T47D (cell line): ENCODE measurements at regions not wholly inside any gene's neighbourhood (a gene's known extent, or its start where the extent isn't known, plus 50 kb on each side); places are given as distances from the start of the nearest gene placed in this dataset.

Source experiments
- DNase-seq, 2 experiments: peaks; one replicate each; pipeline versions ENCODE4 v3.0.0 to v3.0.0-alpha.2; 2011 to 2012; ENCODE audit warnings: low read depth in 1 of 2, low spot score in 1 of 2
- JUND ChIP-seq: IDR thresholded peaks from 2 replicates; pipeline ENCODE4 v1.6.1; 2012; ENCODE audit warnings: low read depth
- in situ Hi-C: cut with HindIII; loops from 2 replicates; pipeline ENCODE4 v1.10.0; 2016; ENCODE audit warnings: low sequenced_read_pairs, low pct_unique_long_range_greater_than_20kb

GRCh38 chr2:19748073-19748375 lies 153.8 kb downstream of the TTC32 start:
- in situ Hi-C loops, result no loop called here
- no peak for DNase-seq
- TF ChIP-seq JUND, result no peak

DNA sequence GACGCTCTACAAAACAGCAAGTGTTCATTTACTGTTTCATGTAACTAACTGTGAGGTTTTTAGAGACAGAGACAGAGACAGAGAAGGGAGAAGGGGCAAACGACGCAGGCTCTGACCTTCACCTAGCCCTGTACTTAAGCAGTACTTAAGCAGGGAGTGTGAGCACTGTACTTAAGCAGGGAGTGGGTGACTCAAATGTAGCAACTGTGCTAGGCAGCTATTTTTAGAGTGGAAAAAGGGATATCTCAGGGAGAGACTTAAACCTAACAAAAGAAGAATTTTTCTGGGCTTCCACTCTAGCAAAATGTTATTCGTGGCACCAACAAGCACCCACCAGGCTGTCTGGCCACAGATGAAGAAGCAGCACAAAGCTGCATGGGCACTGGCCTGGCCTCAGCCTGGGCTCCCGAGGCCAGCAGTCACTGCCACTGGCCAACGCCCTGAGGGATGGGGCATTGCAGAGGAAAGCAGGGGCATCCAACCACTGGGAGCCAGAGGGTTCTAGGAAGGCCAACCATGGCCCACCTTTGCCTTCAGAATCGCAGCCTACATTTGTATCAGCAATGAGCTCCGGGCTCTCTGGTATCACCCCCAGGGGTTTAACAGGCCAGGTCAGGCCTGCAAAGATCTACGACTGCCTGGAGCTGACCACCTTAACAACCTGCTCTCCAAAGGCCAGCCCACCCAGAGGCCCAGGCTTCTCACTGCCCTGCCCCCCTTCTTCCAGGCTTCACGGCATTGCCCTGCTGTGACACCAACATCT lies 154.3 kb downstream of the TTC32 start:
- no peak for DNase-seq
- TF ChIP-seq JUND, result no peak
- in situ Hi-C loops, result no loop called here

DNA sequence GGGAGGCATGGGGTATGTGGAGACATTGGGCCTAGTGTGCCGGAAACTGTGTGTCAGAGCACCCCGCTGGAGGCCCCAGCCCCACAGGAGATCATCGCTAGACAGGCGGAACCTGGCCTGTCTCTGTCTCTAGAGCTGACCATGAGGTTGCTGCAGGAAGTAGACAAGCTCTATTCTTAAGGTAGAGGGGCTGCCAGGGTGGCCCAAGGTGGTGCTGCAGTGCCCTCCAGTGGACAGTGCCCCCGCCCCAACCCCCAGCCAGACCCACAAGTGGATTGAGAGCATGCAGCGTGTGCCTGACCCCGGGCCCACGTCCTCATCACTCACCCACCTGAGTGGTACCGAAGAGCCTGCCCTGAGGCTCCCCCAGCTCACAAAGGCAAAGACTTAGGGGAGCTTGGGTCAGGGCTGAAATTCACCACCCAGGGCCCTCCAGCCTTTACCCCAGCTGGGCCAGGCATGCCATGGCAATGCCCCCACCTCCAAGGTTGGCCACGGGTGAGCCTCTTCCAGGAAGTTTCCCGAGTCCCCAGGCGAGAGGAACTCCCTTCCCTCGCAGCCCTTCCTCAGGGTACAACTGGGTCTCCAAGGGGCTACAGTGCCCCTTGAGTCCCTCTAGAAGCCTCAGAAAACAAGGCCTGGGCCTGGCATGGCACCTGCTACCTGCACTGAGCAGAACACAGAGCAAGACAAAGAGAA lies 155.0 kb downstream of the TTC32 start:
- no peak for DNase-seq
- in situ Hi-C loops, result no loop called here
- TF ChIP-seq JUND, result no peak

- no peak for DNase-seq
- in situ Hi-C loops, result no loop called here
- TF ChIP-seq JUND, result no peak
These were observed 155.6 kb downstream of the TTC32 start for GRCh38 chr2:19746137-19746600.

DNA sequence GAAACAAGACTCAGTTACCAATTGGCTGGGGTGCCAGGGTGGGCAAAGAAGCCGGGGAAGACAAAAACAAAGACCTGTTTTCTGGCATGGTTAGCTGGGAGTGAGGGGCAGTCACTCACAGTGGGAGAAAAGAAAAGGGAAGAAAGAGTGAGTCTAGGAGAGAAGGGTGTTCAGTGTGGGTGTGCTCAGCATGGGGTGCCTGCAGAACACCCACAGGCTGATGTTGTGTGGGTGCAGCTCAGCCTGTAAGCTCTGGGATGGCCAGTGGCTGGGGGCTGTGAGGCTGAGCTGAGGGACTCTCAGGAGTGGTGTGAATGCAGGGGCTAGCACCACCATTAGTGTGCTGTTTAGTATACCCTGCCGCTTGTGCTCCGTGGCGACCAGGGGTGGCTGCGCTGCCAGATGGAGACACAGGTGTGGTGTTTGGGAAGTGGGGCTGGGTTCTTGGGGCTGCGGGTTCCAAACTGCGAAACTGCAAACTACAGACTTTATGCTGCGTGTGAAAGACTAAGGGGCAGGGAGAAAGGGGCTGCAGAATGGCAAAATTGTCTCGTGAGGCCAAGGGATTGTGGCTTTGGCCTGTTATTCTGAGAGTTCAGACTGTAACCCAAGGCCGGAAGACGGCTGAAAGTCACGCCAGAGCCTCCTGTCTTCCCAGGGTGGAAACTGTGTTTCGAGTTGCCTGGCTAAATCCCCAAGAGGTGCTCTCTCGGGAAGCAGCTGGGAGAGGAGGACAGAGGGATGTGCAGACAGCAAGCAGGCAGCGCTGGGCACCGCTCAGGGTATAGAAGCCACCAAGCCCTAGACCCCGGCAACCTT lies 156.3 kb downstream of the TTC32 start:
- no peak for DNase-seq
- in situ Hi-C loops, result no loop called here
- TF ChIP-seq JUND, result no peak

- in situ Hi-C loops, result no loop called here
- TF ChIP-seq JUND, result no peak
- no peak for DNase-seq
These were observed 157.2 kb downstream of the TTC32 start for GRCh38 chr2:19744456-19745199.

DNA sequence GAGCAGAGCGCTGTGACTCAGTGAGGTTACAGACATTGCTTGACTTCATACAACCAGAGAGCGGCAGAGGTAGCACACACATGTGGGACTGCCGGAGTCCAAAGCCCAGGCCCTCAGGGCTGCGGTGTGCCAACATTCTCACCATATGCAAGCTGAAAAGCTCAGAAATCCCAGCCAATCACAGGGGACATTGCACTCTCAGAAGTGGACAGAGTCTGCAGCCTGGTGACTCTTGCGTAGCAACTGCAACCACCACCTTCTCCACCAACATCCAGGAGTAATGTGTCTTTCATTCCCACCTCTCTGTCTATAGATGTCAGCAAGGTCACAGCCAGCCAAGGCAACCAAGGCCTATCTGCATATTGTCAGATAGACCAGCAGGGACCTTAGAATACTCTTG lies 158.1 kb downstream of the TTC32 start:
- no peak for TF ChIP-seq JUND

GRCh38 chr2:19742872-19743271 lies 158.9 kb downstream of the TTC32 start:
- no peak for TF ChIP-seq JUND
- in situ Hi-C loops, result no loop called here
- DNase-seq, result no peak

More for the DNA sequence above, 158.1 kb downstream of the TTC32 start:
- DNase-seq, result no peak
- in situ Hi-C loops, result no loop called here

- in situ Hi-C loops, result no loop called here
- TF ChIP-seq JUND, result no peak
- DNase-seq, result no peak
These were observed 162.5 kb downstream of the TTC32 start for GRCh38 chr2:19739256-19739655.

- in situ Hi-C loops, result no loop called here
- TF ChIP-seq JUND, result no peak
- no peak for DNase-seq
These were observed 163.1 kb downstream of the TTC32 start for GRCh38 chr2:19738707-19739106.

- no peak for DNase-seq
- TF ChIP-seq JUND, result no peak
- in situ Hi-C loops, result no loop called here
These were observed 165.5 kb downstream of the TTC32 start for GRCh38 chr2:19736191-19736831.

- DNase-seq, result no peak
- no peak for TF ChIP-seq JUND
- in situ Hi-C loops, result no loop called here
These were observed 167.8 kb downstream of the TTC32 start for GRCh38 chr2:19733951-19734425.
